ENCODE measurements at regions not wholly inside any gene's neighbourhood (a gene's known extent, or its start where the extent isn't known, plus 50 kb on each side); places are given as distances from the start of the nearest gene placed in this dataset.

GRCh38 chr2:88843651-88844050 is 152.2 kb downstream of the RPIA start:
- Histone ChIP-seq H3K27ac (ENCODE audit: low read length) (peak overlapping the region; percentile 100), H3K4me2 (ENCODE audit: low read depth, low read length, poor library complexity, severe bottlenecking) (peak overlapping the region; percentile 81), H3K9me2 (replicated peaks; ENCODE audit: insufficient read depth, low read length) (no peaks in the 10 kb centered on the region), H3K9me3 (ENCODE audit: low read length) (no peaks in the 10 kb centered on the region), H3K27me3 (ENCODE audit: low read length) (no peaks in the 10 kb centered on the region), H4K20me1 (ENCODE audit: insufficient read depth, low read depth, low read length) (no peaks in the 10 kb centered on the region), H2AFZ (ENCODE audit: low read length) (no peak overlapping the region), H3K9ac (ENCODE audit: low read length) (peak overlapping the region; percentile 76), H3K4me3 (ENCODE audit: low read length) (peak overlapping the region; percentile 49), H3K4me1 (ENCODE audit: low read length) (peaks cover 99% of the 10 kb centered on the region), H3K36me3 (ENCODE audit: insufficient read depth, low read length) (no peaks in the 10 kb centered on the region), H3K79me2 (ENCODE audit: low read length) (peaks cover 29% of the 10 kb centered on the region)
- DNase-seq: peak; percentile 75

DNA sequence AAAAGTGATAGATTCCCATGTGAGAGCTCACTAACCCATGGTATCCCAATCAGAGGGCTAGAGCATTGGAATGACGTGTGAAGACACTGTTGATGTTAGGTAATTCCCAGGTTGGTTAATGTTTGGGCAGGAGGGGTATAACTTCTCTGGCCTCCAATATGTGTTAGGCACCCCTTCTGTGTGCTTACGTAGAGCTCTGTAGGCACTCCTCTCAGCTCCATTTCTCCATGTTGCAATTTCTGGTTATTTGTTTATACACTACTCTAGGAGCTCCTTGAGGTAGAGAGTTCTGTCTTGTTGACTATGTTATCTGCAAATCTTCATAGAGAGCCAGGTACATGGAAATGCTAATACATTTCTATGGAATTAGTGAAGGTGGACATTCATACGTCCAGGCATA is 153.5 kb downstream of the RPIA start:
- no peak overlapping the region for H2AFZ ChIP-seq (ENCODE audit: low read length)
- no peaks in the 10 kb centered on the region for H3K36me3 ChIP-seq (ENCODE audit: insufficient read depth, low read length)
- peak overlapping the region; percentile 100 for H3K27ac ChIP-seq (ENCODE audit: low read length)
- H3K9ac ChIP-seq (ENCODE audit: low read length): peak overlapping the region; percentile 76
- no peaks in the 10 kb centered on the region for H4K20me1 ChIP-seq (ENCODE audit: insufficient read depth, low read depth, low read length)
- no peaks in the 10 kb centered on the region for H3K9me2 ChIP-seq (replicated peaks; ENCODE audit: insufficient read depth, low read length)
- H3K9me3 ChIP-seq (ENCODE audit: low read length): no peaks in the 10 kb centered on the region
- peak; percentile 61 for DNase-seq
- H3K27me3 ChIP-seq (ENCODE audit: low read length): no peaks in the 10 kb centered on the region
- H3K4me3 ChIP-seq (ENCODE audit: low read length): peak overlapping the region; percentile 37
- H3K4me1 ChIP-seq (ENCODE audit: low read length): peaks cover 99% of the 10 kb centered on the region
- H3K79me2 ChIP-seq (ENCODE audit: low read length): peaks cover 30% of the 10 kb centered on the region
- H3K4me2 ChIP-seq (ENCODE audit: low read depth, low read length, poor library complexity, severe bottlenecking): peak overlapping the region; percentile 81

- H3K79me2 ChIP-seq (ENCODE audit: low read length): peaks cover 25% of the 10 kb centered on the region
- no peak overlapping the region for H2AFZ ChIP-seq (ENCODE audit: low read length)
- no peaks in the 10 kb centered on the region for H3K36me3 ChIP-seq (ENCODE audit: insufficient read depth, low read length)
- H3K27me3 ChIP-seq (ENCODE audit: low read length): no peaks in the 10 kb centered on the region
- H3K9me3 ChIP-seq (ENCODE audit: low read length): no peaks in the 10 kb centered on the region
- H3K9me2 ChIP-seq (replicated peaks; ENCODE audit: insufficient read depth, low read length): no peaks in the 10 kb centered on the region
- no peaks in the 10 kb centered on the region for H4K20me1 ChIP-seq (ENCODE audit: insufficient read depth, low read depth, low read length)
- DNase-seq: peak; percentile 98
- H3K27ac ChIP-seq (ENCODE audit: low read length): peak overlapping the region; percentile 100
- peaks cover 98% of the 10 kb centered on the region for H3K4me1 ChIP-seq (ENCODE audit: low read length)
- H3K4me2 ChIP-seq (ENCODE audit: low read depth, low read length, poor library complexity, severe bottlenecking): peak overlapping the region; percentile 81
- peak overlapping the region; percentile 56 for H3K4me3 ChIP-seq (ENCODE audit: low read length)
- H3K9ac ChIP-seq (ENCODE audit: low read length): peak overlapping the region; percentile 79
Measured at GRCh38 chr2:88845772-88846661, 154.5 kb downstream of the RPIA start.

DNA sequence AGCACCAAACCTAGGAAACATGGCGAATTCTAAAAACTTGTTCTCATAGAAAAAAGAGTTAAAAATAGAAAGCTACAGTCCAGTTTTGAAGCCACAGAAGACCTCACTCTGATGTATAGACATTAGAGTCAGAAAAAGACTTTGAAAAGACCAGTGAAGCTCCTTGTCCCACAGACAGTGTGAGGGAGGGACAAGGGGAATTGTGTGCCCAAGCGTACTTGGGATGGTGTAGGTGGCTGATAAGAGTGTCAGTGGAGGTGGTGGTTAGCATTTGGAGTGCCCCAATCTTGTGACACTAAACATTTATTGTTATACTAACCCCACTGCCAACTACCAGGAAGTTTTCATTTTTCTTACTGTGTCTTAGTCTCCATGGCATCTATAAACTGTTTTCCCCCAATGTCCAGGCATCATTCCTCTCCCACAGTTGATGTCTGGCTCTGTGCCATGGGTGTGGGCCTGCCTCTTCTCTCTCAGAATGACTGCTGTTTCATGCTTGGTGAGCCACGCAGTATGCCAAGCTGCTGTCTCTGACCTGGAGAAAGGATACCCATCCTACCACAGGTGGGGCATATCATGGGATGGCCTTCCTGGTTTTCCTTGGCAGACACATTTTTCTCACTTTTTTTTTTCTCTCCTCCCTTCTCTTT is 161.4 kb downstream of the RPIA start:
- peak; percentile 64 for DNase-seq
- Histone ChIP-seq H3K4me1 (ENCODE audit: low read length) (peaks cover 98% of the 10 kb centered on the region), H3K36me3 (ENCODE audit: insufficient read depth, low read length) (peaks cover 14% of the 10 kb centered on the region), H3K4me3 (ENCODE audit: low read length) (no peak overlapping the region; the same call in 1 of the 2 replicates), H3K9me3 (ENCODE audit: low read length) (no peaks in the 10 kb centered on the region), H3K27ac (ENCODE audit: low read length) (peak overlapping the region; percentile 100), H3K9me2 (replicated peaks; ENCODE audit: insufficient read depth, low read length) (no peaks in the 10 kb centered on the region), H3K27me3 (ENCODE audit: low read length) (no peaks in the 10 kb centered on the region), H3K4me2 (ENCODE audit: low read depth, low read length, poor library complexity, severe bottlenecking) (peak overlapping the region; percentile 89), H4K20me1 (ENCODE audit: insufficient read depth, low read depth, low read length) (peaks cover 2% of the 10 kb centered on the region), H3K9ac (ENCODE audit: low read length) (peak overlapping the region; percentile 64), H3K79me2 (ENCODE audit: low read length) (peaks cover 15% of the 10 kb centered on the region), H2AFZ (ENCODE audit: low read length) (no peak overlapping the region)

- Histone ChIP-seq H3K9me3 (ENCODE audit: low read length) (no peaks in the 10 kb centered on the region), H4K20me1 (ENCODE audit: insufficient read depth, low read depth, low read length) (peaks cover 6% of the 10 kb centered on the region), H3K4me2 (ENCODE audit: low read depth, low read length, poor library complexity, severe bottlenecking) (peak overlapping the region; percentile 89), H3K27me3 (ENCODE audit: low read length) (no peaks in the 10 kb centered on the region), H3K9ac (ENCODE audit: low read length) (peak overlapping the region; percentile 64), H2AFZ (ENCODE audit: low read length) (no peak overlapping the region), H3K36me3 (ENCODE audit: insufficient read depth, low read length) (peaks cover 20% of the 10 kb centered on the region), H3K79me2 (ENCODE audit: low read length) (peaks cover 18% of the 10 kb centered on the region), H3K4me3 (ENCODE audit: low read length) (peak overlapping the region; percentile 18; the same call in 1 of the 2 replicates), H3K9me2 (replicated peaks; ENCODE audit: insufficient read depth, low read length) (no peaks in the 10 kb centered on the region), H3K4me1 (ENCODE audit: low read length) (peaks cover 96% of the 10 kb centered on the region), H3K27ac (ENCODE audit: low read length) (peak overlapping the region; percentile 100)
- DNase-seq: peak; percentile 63
Measured at GRCh38 chr2:88853403-88853790, 161.9 kb downstream of the RPIA start.

DNA sequence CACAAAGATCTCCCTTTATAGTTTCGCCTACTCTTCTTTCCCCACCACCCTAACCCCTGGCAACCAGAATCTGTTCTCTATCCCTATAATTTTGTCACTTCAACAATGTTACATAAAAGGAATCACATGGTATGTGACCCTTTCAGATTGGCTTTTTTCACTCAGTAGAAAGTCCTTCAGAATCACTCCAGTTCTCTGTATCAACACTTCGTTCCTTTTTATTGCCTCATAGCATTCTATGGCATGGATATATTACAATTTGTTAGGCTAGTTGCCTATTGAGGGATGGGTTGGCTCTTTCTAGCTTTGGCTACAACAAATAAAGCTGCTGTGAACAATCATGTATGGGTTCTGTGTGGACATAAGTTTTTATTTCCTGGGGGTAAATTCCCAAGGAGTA is 163.1 kb downstream of the RPIA start:
- H3K4me2 ChIP-seq (ENCODE audit: low read depth, low read length, poor library complexity, severe bottlenecking): peak overlapping the region; percentile 89
- H3K9ac ChIP-seq (ENCODE audit: low read length): peak overlapping the region; percentile 64
- H2AFZ ChIP-seq (ENCODE audit: low read length): no peak overlapping the region
- H3K36me3 ChIP-seq (ENCODE audit: insufficient read depth, low read length): peaks cover 31% of the 10 kb centered on the region
- H3K9me3 ChIP-seq (ENCODE audit: low read length): no peaks in the 10 kb centered on the region
- H3K27ac ChIP-seq (ENCODE audit: low read length): peak overlapping the region; percentile 100
- peaks cover 6% of the 10 kb centered on the region for H4K20me1 ChIP-seq (ENCODE audit: insufficient read depth, low read depth, low read length)
- H3K79me2 ChIP-seq (ENCODE audit: low read length): peaks cover 23% of the 10 kb centered on the region
- DNase-seq: peak; percentile 70
- peaks cover 86% of the 10 kb centered on the region for H3K4me1 ChIP-seq (ENCODE audit: low read length)
- H3K27me3 ChIP-seq (ENCODE audit: low read length): no peaks in the 10 kb centered on the region
- H3K9me2 ChIP-seq (replicated peaks; ENCODE audit: insufficient read depth, low read length): no peaks in the 10 kb centered on the region
- H3K4me3 ChIP-seq (ENCODE audit: low read length): peak overlapping the region; percentile 42

DNA sequence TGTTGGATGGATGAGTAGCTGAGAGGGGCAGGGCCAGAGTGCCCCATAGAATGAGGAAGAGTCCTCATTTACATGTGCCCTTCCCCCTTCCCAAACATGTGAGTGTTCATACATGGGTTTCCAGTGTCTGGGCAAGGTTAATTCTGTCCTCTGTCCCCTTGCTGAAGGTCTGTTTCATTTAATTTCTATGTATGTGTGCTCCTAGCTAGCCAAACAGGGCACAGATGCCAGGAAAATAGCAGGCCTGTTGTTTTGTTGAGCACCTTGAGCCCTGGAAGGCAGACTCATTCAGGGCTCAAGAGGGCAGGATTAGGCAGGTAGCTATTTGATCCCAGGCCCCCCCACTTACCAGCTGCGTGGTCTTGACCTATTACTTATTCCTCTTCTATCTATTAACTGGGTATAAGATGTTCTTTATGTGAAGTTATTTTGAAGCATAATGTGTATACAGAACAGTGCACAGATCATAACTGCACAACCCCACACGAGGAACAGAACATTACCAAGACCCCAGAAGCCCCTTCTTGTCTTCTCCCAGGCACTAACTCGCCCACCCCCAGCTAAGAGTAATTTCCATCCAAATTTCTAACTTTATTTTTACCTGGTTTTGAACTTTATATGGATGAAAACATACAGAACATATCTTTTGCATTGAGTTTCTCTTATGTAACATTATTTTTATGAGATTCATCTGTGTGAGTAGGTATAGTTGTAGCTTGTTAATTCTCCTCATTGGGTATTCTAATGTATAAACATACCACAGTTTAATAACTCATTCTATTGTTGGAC is 164.3 kb downstream of the RPIA start:
- peaks cover 74% of the 10 kb centered on the region for H3K4me1 ChIP-seq (ENCODE audit: low read length)
- DNase-seq: peak; percentile 94
- H3K9me3 ChIP-seq (ENCODE audit: low read length): no peaks in the 10 kb centered on the region
- H3K9ac ChIP-seq (ENCODE audit: low read length): peak overlapping the region; percentile 90; the same call in 1 of the 2 replicates
- peak overlapping the region; percentile 88; the same call in 1 of the 2 replicates for H3K4me3 ChIP-seq (ENCODE audit: low read length)
- H3K79me2 ChIP-seq (ENCODE audit: low read length): peaks cover 34% of the 10 kb centered on the region
- H2AFZ ChIP-seq (ENCODE audit: low read length): no peak overlapping the region
- H3K27me3 ChIP-seq (ENCODE audit: low read length): no peaks in the 10 kb centered on the region
- H3K4me2 ChIP-seq (ENCODE audit: low read depth, low read length, poor library complexity, severe bottlenecking): peak overlapping the region; percentile 89
- H3K36me3 ChIP-seq (ENCODE audit: insufficient read depth, low read length): peaks cover 37% of the 10 kb centered on the region
- H3K9me2 ChIP-seq (replicated peaks; ENCODE audit: insufficient read depth, low read length): no peaks in the 10 kb centered on the region
- peak overlapping the region; percentile 100 for H3K27ac ChIP-seq (ENCODE audit: low read length)
- H4K20me1 ChIP-seq (ENCODE audit: insufficient read depth, low read depth, low read length): peaks cover 10% of the 10 kb centered on the region
